Peyer's patch (tissue), 4 donors: ENCODE measurements at regions not wholly inside any gene's neighbourhood (a gene's known extent, or its start where the extent isn't known, plus 50 kb on each side); places are given as distances from the start of the nearest gene placed in this dataset.

Experiments
- CTCF ChIP-seq, 6 experiments: fragments of 450-650 bp in 4 of 6; fragments of 200-600 bp in 2 of 6; sonication (generic) in 1 of 6; IDR thresholded peaks; one replicate each; pipeline ENCODE4 v1.5.1; 2017 to 2019; ENCODE audit warnings: antibody characterized with exemption in 6 of 6, mild to moderate bottlenecking in 3 of 6, moderate library complexity in 1 of 6
- POLR2A ChIP-seq, 2 donors: fragments of 450-650 bp; IDR thresholded peaks; one replicate each; pipeline ENCODE4 v1.5.1; 2017; ENCODE audit warnings: antibody characterized with exemption in 2 of 2, mild to moderate bottlenecking in 2 of 2, moderate library complexity in 2 of 2

GRCh38 chr7:124645704-124646103 is 119.9 kb downstream of the GPR37 start:
- TF ChIP-seq POLR2A (IDR thresholded peaks at IDR 0.05) (no peak), CTCF (IDR thresholded peaks at IDR 0.05) (no peak)
